Fibroblast of peridontal ligament (primary cell): ENCODE measurements at regions not wholly inside any gene's neighbourhood (a gene's known extent, or its start where the extent isn't known, plus 50 kb on each side); places are given as distances from the start of the nearest gene placed in this dataset.

Experiments
- DNase-seq: peaks from one replicate; pipeline ENCODE4 v3.0.0-alpha.2; 2010; ENCODE audit errors: extremely low read depth

DNA sequence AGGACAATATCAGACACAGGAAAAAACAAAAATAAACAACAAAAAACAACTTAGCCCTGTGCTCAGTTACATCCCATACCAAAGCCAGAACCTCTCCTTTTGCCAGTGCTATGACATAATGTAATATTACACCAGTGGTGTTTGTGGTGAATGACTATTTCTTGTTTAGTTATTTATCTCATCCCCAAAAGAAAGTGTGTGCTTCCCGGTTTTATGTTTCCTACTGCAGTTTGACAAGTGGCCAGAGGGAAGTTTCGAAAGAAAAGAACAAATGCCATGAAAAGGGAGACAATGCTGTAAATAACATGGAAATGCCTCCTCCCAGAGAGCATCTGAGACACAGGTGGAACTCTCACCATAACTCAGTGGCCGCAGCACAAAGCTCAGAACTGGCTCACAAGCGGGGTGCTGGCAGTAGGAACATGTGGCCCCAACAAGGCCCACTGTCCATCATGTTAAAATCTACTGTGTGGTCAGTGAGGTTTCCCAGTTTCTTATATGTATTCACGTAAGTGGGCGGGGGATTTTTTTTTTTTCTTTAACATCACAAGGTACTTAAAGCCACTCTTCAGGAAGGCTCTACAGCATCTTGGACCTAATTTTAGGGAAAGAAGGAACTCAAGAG lies 158.2 kb downstream of the BARHL2 start:
- DNase-seq, result no peak

DNA sequence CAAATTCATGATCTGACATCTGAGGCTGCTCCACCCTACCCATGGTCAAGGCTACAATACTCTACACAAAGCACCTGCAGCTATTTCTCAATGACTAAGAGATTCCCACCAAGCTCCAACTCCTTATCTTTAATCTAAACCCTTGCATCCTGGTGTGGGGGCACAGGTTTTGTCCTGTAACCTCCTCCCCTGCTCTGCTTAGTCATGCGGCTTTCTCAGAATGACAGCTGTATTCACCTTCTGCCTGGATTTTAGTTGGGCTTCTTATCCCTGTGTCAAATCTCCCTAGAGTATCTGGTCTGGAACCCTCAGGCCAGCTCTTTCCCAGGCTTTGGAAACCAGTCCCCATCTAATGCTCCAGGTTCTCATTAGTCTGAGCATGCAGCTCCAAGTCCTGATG lies 159.0 kb downstream of the BARHL2 start:
- DNase-seq, result no peak

DNA sequence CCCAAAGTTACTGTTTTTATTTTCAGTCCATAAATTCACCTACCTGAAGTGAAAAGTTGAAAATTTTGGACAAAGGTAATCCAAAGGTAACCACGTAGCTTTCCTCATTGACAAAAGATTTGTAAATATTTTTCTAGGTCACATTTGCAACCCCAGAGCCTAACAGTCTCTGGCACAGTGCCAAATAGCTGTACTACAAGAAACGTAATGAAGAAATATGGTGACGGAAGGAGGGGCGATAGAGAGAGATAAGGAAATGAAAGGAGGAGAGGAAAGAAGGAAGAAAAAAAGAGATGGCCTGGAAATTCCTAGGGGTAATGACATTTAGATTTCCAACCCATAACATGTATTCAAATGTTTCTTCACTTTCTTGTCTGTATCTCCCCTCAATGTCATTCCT lies 159.4 kb downstream of the BARHL2 start:
- DNase-seq, result no peak

DNA sequence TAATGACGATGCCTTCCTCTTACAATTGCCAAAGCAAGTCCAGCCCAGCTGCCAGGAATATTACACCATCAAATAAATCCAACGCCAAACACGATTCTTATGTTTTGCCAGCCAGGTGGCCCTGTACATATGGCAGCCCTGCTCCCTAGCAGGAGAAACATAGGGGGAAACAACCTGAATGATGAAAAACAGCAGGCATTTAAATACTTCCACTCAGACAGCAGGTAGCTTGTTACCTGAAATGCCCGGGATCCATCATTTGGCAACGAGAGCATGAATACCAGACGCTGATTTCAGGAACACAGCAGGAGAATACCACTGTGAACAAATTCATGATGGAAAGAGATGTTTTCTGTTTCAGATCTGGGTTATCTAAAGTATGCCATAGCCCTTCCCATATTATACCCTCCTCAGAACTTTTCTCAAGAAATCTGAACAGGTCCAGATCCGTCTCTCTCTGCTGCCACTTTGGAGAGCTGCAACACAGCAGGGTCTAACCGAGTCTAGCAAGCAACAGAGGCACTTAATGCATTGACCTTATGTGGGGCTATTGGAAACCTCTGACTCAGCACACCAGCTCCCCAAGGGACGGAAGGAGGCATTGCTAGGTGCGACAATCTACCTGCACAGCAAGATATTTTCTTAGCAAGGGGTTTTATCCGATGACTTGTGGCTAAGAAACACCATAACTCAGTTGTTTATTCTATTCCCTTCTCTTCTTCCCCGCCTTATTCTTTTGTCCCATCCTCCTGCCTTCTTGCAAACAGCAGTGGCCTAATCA lies 166.3 kb downstream of the BARHL2 start:
- DNase-seq, result no peak

- DNase-seq, result no peak
Measured at GRCh38 chr1:90544356-90544755, 172.7 kb downstream of the BARHL2 start.

DNA sequence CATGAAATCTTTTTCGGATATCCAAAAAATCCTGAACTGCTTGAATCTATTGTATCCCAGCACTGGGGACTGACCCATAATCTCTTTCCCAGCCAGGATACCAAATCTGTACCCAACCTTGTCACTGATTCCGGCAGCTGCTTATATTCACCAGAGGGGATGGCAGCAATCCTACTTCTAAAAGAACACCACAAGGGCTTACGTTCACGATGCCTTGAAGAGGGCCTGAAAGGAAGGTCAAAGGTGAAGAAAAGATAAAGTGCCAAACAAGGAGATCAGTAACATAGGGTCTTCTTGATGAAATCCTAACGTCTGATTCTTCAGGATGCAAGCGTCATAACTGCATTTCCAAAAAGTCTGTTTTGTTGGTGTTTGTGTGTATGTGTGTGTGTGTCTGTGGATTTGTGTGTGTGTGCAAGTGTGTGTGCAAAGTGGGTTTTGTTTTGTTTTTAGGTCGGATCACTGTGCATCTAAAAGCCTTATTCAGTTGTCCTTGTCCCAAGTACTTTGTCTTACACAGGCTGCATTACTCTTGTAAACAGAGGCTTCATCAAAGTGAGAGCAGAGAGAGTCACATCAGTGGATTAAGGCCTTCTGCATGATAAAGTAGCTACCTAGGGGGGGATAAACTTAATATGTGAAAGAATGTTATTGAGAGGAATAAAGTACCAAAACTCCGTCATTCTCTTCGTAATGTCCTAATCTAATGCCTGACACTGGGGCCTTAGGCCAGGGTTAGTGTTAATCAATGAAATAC lies 179.3 kb downstream of the BARHL2 start:
- no peak for DNase-seq

DNA sequence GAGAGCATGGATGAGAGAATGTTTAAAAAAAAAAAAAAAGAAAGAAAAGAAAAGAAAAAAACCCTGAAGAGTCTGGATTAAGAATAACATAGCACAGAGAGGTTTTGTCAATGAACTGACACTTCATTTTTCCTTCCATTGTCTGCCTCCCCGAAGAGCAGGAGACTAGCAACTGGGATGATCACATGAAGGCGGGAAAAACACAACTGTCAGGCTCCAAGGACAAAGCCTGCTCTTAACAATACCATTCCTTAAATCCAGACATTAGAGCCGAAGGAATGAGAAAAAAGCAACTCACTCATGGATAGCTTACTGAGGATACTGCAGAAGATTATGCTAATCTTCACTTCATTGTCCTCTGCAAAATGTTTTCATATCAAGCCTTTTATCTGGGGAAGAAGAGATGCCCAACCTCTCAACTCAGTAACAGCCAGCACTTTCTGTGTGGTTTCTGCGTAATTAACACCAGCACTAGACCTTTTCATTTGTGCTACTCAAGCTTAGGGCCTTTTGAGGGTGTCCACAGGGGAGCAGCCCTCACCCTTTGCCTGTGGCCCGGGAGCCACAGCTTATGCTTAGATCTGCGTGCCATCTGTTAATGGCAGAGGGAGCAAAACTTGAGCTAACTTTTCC lies 182.3 kb downstream of the BARHL2 start:
- DNase-seq, result no peak

DNA sequence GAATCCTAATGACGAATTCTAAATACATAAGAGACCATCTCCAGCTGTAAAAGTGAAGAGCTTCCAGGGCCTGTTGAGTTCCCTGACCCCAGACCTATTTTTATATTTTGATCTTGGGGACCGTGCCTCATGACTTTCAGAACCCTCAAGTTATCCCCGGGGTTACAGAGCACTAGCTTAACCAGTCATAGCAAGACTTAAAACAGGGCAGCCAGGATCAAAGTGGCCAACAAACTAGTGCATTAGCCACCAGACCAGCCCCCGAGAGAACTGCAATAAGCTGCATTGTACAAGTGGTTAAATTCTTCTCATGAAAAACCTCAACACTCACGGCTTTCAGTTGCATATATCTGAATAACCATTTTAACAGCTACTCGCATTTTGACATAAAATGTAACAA lies 183.0 kb downstream of the BARHL2 start:
- DNase-seq, result no peak

DNA sequence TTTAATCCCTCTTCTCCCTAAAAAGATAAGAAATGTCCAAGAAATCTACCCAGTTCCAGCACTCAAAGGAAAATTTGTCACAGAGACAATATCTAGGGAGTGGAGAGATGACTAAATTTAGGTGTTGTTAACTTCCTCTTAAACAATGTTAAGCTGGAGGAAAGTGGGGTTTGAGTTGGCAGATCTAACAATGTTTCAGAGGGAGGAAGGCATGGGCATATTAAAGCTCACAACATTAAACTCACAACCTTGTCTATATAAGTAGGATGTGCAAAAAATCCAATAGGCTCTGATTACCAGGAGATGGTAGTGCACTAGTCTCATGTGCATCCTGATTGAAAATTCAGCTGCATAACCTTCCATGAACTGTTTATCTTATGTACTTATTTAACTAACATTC lies 190.1 kb downstream of the BARHL2 start:
- no peak for DNase-seq

DNA sequence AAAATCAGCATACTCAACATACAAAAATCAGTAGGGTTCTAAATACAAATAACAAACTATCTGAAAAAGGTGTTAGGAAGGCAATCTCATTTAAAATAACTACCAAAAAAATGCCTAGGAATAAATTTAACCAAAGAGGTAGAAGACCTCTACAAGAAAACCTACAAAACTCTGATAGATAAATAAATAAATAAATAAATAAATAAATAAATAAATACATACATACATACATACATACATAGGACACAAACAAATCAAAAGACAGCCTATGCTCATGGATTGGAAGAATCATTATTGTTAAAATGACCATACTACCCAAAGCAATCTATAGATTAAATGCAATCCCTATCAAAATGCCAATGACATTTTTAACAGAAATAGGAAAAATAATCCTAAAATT lies 194.7 kb downstream of the BARHL2 start:
- DNase-seq, result no peak

- DNase-seq, result no peak
Measured at GRCh38 chr1:90513956-90514355, 203.1 kb downstream of the BARHL2 start.

DNA sequence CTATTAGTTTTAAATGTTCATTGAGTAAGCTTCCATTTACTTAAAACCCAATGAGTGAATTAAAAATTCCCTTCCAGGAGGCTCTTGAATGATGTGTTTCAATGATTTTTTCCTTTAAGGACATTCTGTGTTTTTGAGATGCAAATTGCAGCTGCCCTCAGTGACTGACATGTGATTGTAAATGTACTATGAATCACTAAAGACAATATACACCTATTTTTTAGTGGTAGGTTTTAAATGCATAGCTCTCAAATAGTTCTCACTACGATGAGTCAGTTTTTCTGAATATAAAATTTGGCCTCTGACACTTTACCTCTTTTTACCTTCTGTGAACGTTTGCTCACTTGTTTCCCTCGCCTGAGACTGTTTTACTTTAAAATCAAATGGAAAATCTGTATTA lies 204.7 kb downstream of the BARHL2 start:
- DNase-seq, result no peak

DNA sequence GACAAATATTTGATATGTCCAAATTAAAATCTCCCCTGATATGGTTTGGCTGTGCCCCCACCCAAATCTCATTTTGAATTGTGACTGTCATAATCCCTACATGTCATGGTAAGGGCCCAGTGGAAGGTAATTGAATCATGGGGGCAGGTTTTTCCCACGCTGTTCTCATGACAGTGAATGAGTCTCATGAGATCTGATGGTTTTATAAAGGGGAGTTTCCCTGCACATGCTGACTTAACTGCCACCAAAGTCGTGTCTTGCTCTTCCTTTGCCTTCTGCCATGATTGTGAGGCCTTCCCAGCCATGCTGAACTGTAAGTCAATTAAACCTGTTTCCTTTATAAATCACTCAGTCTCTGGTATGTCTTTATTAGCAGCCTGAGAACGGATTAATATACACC lies 207.0 kb downstream of the BARHL2 start:
- no peak for DNase-seq

DNA sequence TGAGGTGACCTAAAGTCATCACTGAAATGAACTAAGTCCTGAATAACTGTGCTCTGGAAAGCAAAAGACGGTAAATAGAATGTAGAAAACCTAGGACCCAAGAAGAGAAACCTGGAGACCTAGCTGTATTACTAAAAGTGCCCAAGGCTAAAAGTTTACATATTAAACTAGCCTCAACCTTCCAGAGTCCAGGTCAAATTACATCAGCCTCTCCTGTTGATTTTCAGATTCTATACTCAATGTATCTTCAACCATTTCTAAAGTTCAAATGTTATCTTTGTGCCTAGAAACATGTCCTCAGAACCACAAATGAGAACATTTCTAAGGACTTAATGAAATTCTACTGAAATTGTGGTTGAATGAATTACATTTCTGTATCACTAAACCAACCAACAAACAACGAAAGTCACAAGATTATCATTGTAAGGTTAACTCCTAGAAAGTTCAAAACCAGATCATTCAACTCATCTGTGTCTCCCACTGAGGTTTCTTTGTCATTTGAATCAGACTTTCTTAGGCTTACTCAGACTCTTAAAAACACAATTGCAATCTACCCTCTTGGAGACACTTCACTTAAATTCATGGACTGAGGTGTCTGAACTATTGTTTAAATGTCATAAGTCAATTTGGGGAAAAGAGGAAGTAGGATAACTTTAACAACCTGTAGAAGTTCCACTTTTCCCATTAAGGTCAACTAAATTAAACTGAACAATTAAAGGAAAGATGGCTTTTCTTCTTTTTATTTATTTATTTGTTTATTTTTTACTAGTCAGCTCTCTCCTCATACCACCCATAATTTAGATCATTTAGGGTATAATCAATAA lies 207.7 kb downstream of the BARHL2 start:
- no peak for DNase-seq

DNA sequence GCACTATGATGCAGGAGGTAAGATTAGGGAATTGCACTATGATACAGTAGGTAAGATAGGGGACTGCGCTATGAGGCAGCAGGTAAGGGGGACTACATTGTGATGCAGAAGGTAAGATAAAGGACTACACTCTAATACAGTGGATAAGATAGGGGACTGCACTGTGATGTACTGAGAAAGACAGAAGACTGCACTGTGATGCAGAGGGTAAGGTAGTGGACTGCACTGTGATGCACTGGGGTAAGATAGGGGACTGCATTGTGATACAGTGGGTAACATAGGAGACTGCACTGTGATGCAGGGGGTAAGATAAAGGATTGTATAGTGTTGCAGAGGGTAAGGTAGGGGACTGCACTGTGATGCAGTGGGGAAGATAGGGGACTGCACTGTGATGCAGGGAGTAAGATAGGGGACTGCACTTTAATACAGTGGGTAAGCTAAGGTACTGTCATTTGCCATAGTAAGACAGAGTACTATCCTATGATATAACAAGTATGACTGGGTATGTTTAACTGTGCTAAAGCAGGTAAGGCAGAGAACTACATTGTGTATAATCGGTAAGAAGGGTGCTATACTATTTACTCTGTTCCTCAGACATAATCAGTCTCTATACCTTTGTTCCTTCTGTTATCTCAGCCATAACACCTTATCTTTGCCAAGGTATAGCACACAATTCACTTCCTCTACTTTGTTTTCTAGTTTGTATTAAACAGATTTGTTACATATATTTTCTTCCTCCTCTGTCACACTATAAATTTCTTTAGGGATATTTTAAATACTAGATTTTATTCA lies 208.5 kb downstream of the BARHL2 start:
- no peak for DNase-seq

- DNase-seq, result no peak
Measured at GRCh38 chr1:90507173-90507572, 209.9 kb downstream of the BARHL2 start.

DNA sequence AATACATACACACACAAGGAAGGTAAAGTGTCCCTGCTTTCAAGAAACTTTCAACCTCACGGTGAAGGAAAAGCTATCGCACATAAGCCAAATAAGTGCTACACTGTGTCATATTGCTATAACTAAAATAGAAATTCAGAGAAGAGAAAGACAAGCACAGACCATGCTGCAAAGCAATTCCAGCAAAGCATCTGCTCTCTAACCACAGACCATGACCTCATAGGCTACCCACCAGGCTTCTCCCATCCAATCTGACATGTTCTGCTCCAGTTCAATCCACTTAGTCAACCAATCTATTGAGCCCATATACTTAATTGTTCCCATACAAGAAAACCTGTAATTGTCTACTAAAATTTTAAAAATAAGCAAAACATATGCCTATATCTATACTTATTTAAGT lies 211.3 kb downstream of the BARHL2 start:
- DNase-seq, result no peak

GRCh38 chr1:90504509-90504908 lies 212.6 kb downstream of the BARHL2 start:
- no peak for DNase-seq

DNA sequence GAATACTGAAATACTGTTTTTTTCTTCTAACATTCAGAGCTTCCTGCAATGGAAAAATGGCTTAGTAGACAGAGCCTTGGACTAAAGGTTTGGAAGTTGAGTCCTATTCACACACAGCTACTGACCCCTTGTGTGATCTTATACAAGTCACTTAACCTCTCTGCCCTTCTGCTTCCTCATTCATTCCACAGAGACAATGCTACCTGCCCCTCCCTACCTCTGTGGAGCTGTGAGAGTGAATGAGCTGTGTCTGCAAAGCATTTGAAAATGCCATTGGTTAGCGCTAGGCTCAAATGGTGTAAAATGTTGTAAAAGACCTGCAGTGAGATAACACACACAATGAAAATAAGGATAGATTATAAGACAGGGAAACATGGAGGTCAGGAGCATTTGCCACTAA lies 214.4 kb downstream of the BARHL2 start:
- no peak for DNase-seq

GRCh38 chr1:90502194-90502593 lies 214.9 kb downstream of the BARHL2 start:
- DNase-seq, result no peak

GRCh38 chr1:90501281-90501680 lies 215.8 kb downstream of the BARHL2 start:
- no peak for DNase-seq
